Esophagus muscularis mucosa (tissue), 4 donors: ENCODE measurements at regions not wholly inside any gene's neighbourhood (a gene's known extent, or its start where the extent isn't known, plus 50 kb on each side); places are given as distances from the start of the nearest gene placed in this dataset.

Experiments used
- DNase-seq: peaks from one replicate; pipeline ENCODE4 v3.0.0-alpha.2; 2017; ENCODE audit errors: extremely low spot score
- H3K27ac ChIP-seq, 4 donors: fragments of 200-600 bp; sonication (generic); replicated peaks in 1 of 4; 1 replicate in 3 of 4; 2 replicates in 1 of 4; pipeline ENCODE4 v1.5.1; 2016 to 2019; ENCODE audit warnings: mild to moderate bottlenecking in 1 of 4
- H3K27me3 ChIP-seq, 4 donors: fragments of 200-600 bp; sonication (generic); one replicate each; pipeline versions ENCODE4 v1.5.1 to v1.6.0; 2016 to 2019
- H3K36me3 ChIP-seq, 4 donors: fragments of 200-600 bp; sonication (generic); one replicate each; pipeline ENCODE4 v1.5.1; 2016 to 2019
- H3K4me1 ChIP-seq, 4 donors: fragments of 200-600 bp; sonication (generic); one replicate each; pipeline ENCODE4 v1.5.1; 2016 to 2019
- H3K4me3 ChIP-seq, 4 donors: fragments of 200-600 bp; sonication (generic); 1 replicate in 2 of 4; 2 replicates in 2 of 4; pipeline ENCODE4 v1.5.1; 2016 to 2019; ENCODE audit warnings: mild to moderate bottlenecking in 4 of 4, moderate library complexity in 1 of 4
- H3K9me3 ChIP-seq, 4 donors: fragments of 200-600 bp; sonication (generic); 1 replicate in 3 of 4; 2 replicates in 1 of 4; pipeline ENCODE4 v1.5.1; 2016 to 2019
- EP300 ChIP-seq: sonication (generic); formaldehyde crosslinking; IDR thresholded peaks from one replicate; pipeline ENCODE4 v1.6.1; 2017; ENCODE audit warnings: antibody characterized with exemption
- POLR2A ChIP-seq: fragments of 450-650 bp; IDR thresholded peaks from one replicate; pipeline ENCODE4 v1.6.1; 2017; ENCODE audit warnings: antibody characterized with exemption, moderate library complexity, mild to moderate bottlenecking, low read depth
- POLR2AphosphoS5 ChIP-seq, 2 donors: sonication (generic); formaldehyde crosslinking; IDR thresholded peaks; one replicate each; pipeline ENCODE4 v1.6.1; 2017; ENCODE audit warnings: antibody characterized with exemption in 2 of 2
- WGBS: methylation state at CpG from one replicate; pipeline ENCODE4 v1.1.5; 2018; 5-methylcytosine and 5-hydroxymethylcytosine counted together
- intact Hi-C: fragments of 100-400 bp; cut with DNase I; formaldehyde crosslinking; loops from one replicate; pipeline ENCODE4 v1.15.1; 2023
- TF ChIP-seq, protein P1 (sequence below), 3 experiments: fragments of 200-600 bp in 2 of 3; fragments of 450-650 bp in 1 of 3; sonication (generic) in 2 of 3; IDR thresholded peaks; one replicate each; pipeline ENCODE4 v1.5.1; 2017 to 2019; ENCODE audit warnings: antibody characterized with exemption in 3 of 3, mild to moderate bottlenecking in 2 of 3, moderate library complexity in 1 of 3

DNA sequence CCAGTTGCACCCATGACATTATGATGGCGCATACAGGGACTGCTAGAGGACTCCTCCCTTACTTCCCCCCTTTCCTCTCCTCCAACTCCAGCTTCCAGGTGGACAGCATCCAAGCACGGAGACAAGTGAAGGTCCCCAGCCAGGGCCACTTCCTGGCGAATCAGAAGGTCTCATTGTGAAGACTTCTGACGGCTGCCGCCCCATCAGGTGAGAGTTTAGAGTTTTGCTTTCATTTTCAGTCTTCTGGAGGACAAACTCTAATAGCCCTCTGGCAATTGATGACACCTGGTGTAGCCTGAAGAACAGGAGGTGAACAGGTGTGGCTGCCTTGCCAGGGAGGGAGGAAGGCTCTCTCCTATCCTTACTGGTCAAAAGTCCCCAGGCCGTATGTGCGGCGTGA, 77.3 kb upstream of the KCNH7 start:
- TF ChIP-seq POLR2AphosphoS5 (IDR thresholded peaks at IDR 0.05) (no peak), POLR2A (no peak), EP300 (no peak)
- TF ChIP-seq, protein P1, sequence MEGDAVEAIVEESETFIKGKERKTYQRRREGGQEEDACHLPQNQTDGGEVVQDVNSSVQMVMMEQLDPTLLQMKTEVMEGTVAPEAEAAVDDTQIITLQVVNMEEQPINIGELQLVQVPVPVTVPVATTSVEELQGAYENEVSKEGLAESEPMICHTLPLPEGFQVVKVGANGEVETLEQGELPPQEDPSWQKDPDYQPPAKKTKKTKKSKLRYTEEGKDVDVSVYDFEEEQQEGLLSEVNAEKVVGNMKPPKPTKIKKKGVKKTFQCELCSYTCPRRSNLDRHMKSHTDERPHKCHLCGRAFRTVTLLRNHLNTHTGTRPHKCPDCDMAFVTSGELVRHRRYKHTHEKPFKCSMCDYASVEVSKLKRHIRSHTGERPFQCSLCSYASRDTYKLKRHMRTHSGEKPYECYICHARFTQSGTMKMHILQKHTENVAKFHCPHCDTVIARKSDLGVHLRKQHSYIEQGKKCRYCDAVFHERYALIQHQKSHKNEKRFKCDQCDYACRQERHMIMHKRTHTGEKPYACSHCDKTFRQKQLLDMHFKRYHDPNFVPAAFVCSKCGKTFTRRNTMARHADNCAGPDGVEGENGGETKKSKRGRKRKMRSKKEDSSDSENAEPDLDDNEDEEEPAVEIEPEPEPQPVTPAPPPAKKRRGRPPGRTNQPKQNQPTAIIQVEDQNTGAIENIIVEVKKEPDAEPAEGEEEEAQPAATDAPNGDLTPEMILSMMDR (IDR thresholded peaks at IDR 0.05), result no peak
- Histone ChIP-seq H3K27me3 (no peaks in the 10 kb centered on the region), H3K27ac (no peak overlapping the region), H3K36me3 (no peaks in the 10 kb centered on the region), H3K4me3 (no peak overlapping the region), H3K4me1 (no peaks in the 10 kb centered on the region), H3K9me3 (no peaks in the 10 kb centered on the region)
- 96% methylated on average over 8 of the region's 8 CpGs for WGBS
- intact Hi-C loops, result no loop called here
- DNase-seq, result no peak

DNA sequence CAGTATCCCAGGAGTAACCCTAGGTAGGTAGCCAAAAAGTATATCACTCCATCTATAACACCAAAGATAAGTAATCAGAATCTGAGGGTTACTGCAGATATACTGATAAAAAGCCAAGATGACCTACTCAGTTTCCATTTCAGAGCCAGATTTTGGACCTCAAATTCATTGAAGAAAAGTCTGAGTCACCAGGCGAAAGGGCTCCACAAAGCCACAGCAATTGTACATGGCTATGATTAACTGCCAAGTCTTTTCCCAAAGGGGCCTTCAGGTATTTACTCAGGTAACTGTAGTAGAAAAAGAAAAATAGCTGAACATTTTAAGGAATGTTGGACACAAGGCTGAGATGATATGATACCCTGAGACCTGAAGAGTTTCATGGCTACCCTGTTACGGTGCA, 75.6 kb upstream of the KCNH7 start:
- no peaks in the 10 kb centered on the region for H3K9me3 ChIP-seq
- WGBS, result 91% methylated on average over 2 of the region's 2 CpGs
- no peaks in the 10 kb centered on the region for H3K4me1 ChIP-seq
- H3K36me3 ChIP-seq, result no peaks in the 10 kb centered on the region
- no peak overlapping the region for H3K27ac ChIP-seq
- no peak overlapping the region for H3K4me3 ChIP-seq
- no peaks in the 10 kb centered on the region for H3K27me3 ChIP-seq
- no peak for DNase-seq
- intact Hi-C loops, result no loop called here
- TF ChIP-seq EP300 (no peak), POLR2A (no peak), POLR2AphosphoS5 (IDR thresholded peaks at IDR 0.05) (no peak)
- TF ChIP-seq, protein P1 (IDR thresholded peaks at IDR 0.05), result no peak

DNA sequence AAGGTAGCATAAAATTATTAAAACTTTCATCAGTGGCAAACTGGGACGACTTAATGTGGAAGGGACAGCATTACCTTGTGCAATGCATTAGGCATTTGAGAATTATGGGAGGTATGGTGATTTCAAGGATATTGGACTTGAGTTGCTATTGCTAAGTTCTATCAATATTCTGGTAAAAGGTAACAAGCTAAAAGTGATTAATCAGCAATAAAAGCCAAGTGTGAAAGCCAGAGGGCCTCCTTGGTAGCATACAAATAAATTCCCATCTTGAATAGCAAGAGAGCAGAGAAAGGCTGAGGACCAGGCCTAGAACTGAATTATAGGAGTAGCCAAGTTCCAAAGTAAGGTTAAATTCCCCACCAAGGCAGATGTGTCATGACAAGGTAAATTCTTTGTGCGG, 74.2 kb upstream of the KCNH7 start:
- no peaks in the 10 kb centered on the region for H3K27me3 ChIP-seq
- DNase-seq, result no peak
- TF ChIP-seq, protein P1 (IDR thresholded peaks at IDR 0.05), result no peak
- no peak for TF ChIP-seq POLR2AphosphoS5 (IDR thresholded peaks at IDR 0.05)
- no peak for TF ChIP-seq POLR2A
- no peak for TF ChIP-seq EP300
- H3K9me3 ChIP-seq, result no peaks in the 10 kb centered on the region
- H3K27ac ChIP-seq, result no peak overlapping the region
- H3K36me3 ChIP-seq, result no peaks in the 10 kb centered on the region
- no peak overlapping the region for H3K4me3 ChIP-seq
- H3K4me1 ChIP-seq, result no peaks in the 10 kb centered on the region
- intact Hi-C loops, result no loop called here
- 81% methylated on average over 2 of the region's 2 CpGs for WGBS

DNA sequence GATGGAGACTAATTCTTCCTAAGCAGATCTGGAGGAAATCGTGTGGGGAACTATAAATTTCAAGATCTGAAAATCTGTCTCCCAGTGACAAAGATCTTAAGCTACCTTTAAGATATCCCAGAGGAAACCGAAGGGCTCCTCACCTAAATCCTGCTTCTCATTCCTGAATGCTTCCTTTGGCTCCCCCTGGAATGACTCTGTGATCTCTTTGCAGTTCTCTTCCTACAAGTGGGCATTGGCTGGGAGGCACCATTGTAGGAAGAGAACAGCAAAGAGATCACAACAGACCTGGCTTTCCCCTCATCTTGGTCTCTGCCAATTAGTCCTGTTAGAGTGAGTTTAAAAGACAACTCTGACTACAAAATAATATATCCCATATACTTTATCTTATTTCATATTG, 70.0 kb upstream of the KCNH7 start:
- Histone ChIP-seq H3K27me3 (no peaks in the 10 kb centered on the region), H3K36me3 (no peaks in the 10 kb centered on the region), H3K4me1 (no peaks in the 10 kb centered on the region), H3K27ac (no peak overlapping the region), H3K9me3 (no peaks in the 10 kb centered on the region), H3K4me3 (no peak overlapping the region)
- DNase-seq, result no peak
- intact Hi-C loops, result no loop called here
- TF ChIP-seq POLR2AphosphoS5 (IDR thresholded peaks at IDR 0.05), result no peak
- TF ChIP-seq POLR2A, result no peak
- TF ChIP-seq, protein P1 (IDR thresholded peaks at IDR 0.05), result no peak
- TF ChIP-seq EP300, result no peak
- WGBS, result 53% methylated on average over 2 of the region's 2 CpGs

DNA sequence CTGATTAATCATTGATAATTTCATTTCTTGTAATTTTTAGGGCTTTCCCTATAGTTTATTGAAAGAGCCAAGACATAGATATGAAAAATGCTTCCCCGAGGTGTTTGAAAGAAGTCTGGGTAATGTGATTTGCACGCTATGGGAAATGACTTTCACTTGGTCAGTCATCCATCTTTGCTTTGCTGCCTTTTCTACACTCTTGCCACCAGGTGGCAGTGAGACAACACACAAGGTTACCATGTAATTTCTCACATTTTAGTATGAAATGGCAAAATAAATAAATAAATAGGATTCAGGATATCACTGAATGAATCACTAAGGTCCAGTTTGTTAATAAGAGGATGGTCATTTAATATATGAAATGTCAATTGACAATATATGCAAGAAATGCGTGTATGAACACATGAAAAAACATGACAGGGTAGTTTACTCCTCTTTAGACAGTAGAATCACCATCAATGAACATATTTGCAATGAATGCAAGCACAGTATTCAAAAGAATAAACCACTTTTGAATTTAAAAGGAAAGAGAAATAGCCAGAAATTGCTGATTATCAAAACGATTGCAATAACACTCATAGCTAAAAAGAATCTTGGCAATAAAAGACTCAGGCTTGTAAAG, 52.2 kb upstream of the KCNH7 start:
- intact Hi-C loops, result no loop called here

More for the DNA sequence above, 52.2 kb upstream of the KCNH7 start:
- 43% methylated on average over 4 of the region's 4 CpGs for WGBS
- Histone ChIP-seq H3K27ac (no peak overlapping the region), H3K27me3 (no peaks in the 10 kb centered on the region), H3K4me1 (no peaks in the 10 kb centered on the region), H3K4me3 (no peak overlapping the region), H3K36me3 (no peaks in the 10 kb centered on the region), H3K9me3 (no peaks in the 10 kb centered on the region)
- DNase-seq, result no peak
- no peak for TF ChIP-seq EP300
- TF ChIP-seq POLR2AphosphoS5 (IDR thresholded peaks at IDR 0.05), result no peak
- TF ChIP-seq POLR2A, result no peak
- TF ChIP-seq, protein P1 (IDR thresholded peaks at IDR 0.05), result peak; percentile 5 to 47 (median 20)
